ENCODE measurements at regions not wholly inside any gene's neighbourhood (a gene's known extent, or its start where the extent isn't known, plus 50 kb on each side); places are given as distances from the start of the nearest gene placed in this dataset.

GRCh38 chr14:33859306-33859705 lies 91.6 kb downstream of the EGLN3 start:
- no peaks in the 10 kb centered on the region for H3K4me1 ChIP-seq (ENCODE audit: insufficient read depth, low read length, poor library complexity, severe bottlenecking)

DNA sequence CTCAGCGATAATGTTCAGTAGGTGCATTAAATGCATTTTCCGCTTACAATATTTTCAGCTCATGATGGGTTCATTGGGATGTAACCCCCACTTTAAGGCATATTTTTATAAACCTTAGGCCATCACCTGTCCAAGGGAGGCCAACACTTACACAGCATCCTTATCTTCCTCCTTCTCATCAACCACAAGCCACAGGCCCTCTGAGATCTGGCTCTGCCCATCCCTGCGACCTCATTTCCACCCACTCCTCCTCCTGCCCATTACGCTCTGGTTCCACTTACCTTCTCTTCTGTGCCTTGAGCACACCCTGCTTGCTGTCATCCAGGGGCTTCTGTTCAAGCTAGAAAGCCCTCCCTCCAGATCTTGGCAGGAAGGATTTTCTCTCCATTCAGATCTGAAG lies 93.2 kb downstream of the EGLN3 start:
- DNase-seq (ENCODE audit: low spot score): no peak
- Histone ChIP-seq H3K4me1 (ENCODE audit: insufficient read depth, low read length, poor library complexity, severe bottlenecking) (no peaks in the 10 kb centered on the region), H3K27ac (ENCODE audit: low read depth, low read length, poor library complexity, severe bottlenecking) (no peak overlapping the region), H3K9me3 (ENCODE audit: low read depth, low read length, poor library complexity, severe bottlenecking) (no peaks in the 10 kb centered on the region), H3K27me3 (replicated peaks; ENCODE audit: insufficient read depth, low read depth, low read length, poor library complexity) (no peaks in the 10 kb centered on the region), H3K36me3 (ENCODE audit: insufficient read depth, low read length, poor library complexity, severe bottlenecking) (no peaks in the 10 kb centered on the region), H3K4me3 (ENCODE audit: low read depth, low read length, poor library complexity, severe bottlenecking) (no peak overlapping the region)
- BruUV-seq (replicated peaks): no TSS peak
- POLR2A ChIA-PET (ENCODE audit: low non-redundant PET): no interaction called here
- CTCF ChIA-PET: no interaction called here
- TF ChIP-seq CTCF (conservative IDR thresholded peaks at IDR 0.05; ENCODE audit: low read depth, low read length): no peak
- no peak for TF ChIP-seq EZH2 (IDR thresholded peaks at IDR 0.05; ENCODE audit: borderline replicate concordance, low read depth, low read length, poor library complexity, severe bottlenecking)
- intact Hi-C loops (cut with micrococcal nuclease; ENCODE audit: unreplicated experiment): no loop called here

More at GRCh38 chr14:33859306-33859705, 91.6 kb downstream of the EGLN3 start:
- Histone ChIP-seq H3K27ac (ENCODE audit: low read depth, low read length, poor library complexity, severe bottlenecking) (no peak overlapping the region), H3K9me3 (ENCODE audit: low read depth, low read length, poor library complexity, severe bottlenecking) (no peaks in the 10 kb centered on the region), H3K36me3 (ENCODE audit: insufficient read depth, low read length, poor library complexity, severe bottlenecking) (no peaks in the 10 kb centered on the region), H3K27me3 (replicated peaks; ENCODE audit: insufficient read depth, low read depth, low read length, poor library complexity) (no peaks in the 10 kb centered on the region), H3K4me3 (ENCODE audit: low read depth, low read length, poor library complexity, severe bottlenecking) (no peak overlapping the region)
- no TSS peak for BruUV-seq (replicated peaks)
- ChIA-PET CTCF (no interaction called here), POLR2A (ENCODE audit: low non-redundant PET) (interaction anchor here (0.6 kb wide), 1 partner anchor 199 kb away, joined by 4 read pairs; no protein-coding TSS in a partner anchor)
- TF ChIP-seq CTCF (conservative IDR thresholded peaks at IDR 0.05; ENCODE audit: low read depth, low read length) (no peak), EZH2 (IDR thresholded peaks at IDR 0.05; ENCODE audit: borderline replicate concordance, low read depth, low read length, poor library complexity, severe bottlenecking) (no peak)
- intact Hi-C loops (cut with micrococcal nuclease; ENCODE audit: unreplicated experiment): no loop called here
- no peak for DNase-seq (ENCODE audit: low spot score)

- H3K27ac ChIP-seq (ENCODE audit: low read depth, low read length, poor library complexity, severe bottlenecking): no peak overlapping the region
- DNase-seq (ENCODE audit: low spot score): peak; percentile 11
- H3K4me3 ChIP-seq (ENCODE audit: low read depth, low read length, poor library complexity, severe bottlenecking): no peak overlapping the region
- no TSS peak for BruUV-seq (replicated peaks)
- no peak for TF ChIP-seq CTCF (conservative IDR thresholded peaks at IDR 0.05; ENCODE audit: low read depth, low read length)
- TF ChIP-seq EZH2 (IDR thresholded peaks at IDR 0.05; ENCODE audit: borderline replicate concordance, low read depth, low read length, poor library complexity, severe bottlenecking): no peak
- H3K36me3 ChIP-seq (ENCODE audit: insufficient read depth, low read length, poor library complexity, severe bottlenecking): no peaks in the 10 kb centered on the region
- no peaks in the 10 kb centered on the region for H3K4me1 ChIP-seq (ENCODE audit: insufficient read depth, low read length, poor library complexity, severe bottlenecking)
- ChIA-PET CTCF (no interaction called here), POLR2A (ENCODE audit: low non-redundant PET) (no interaction called here)
- H3K9me3 ChIP-seq (ENCODE audit: low read depth, low read length, poor library complexity, severe bottlenecking): no peaks in the 10 kb centered on the region
- intact Hi-C loops (cut with micrococcal nuclease; ENCODE audit: unreplicated experiment): no loop called here
- H3K27me3 ChIP-seq (replicated peaks; ENCODE audit: insufficient read depth, low read depth, low read length, poor library complexity): no peaks in the 10 kb centered on the region
These were observed 95.2 kb downstream of the EGLN3 start for GRCh38 chr14:33855672-33856071.

Measured in A673 (cell line).